H1 (cell line): ENCODE measurements at regions not wholly inside any gene's neighbourhood (a gene's known extent, or its start where the extent isn't known, plus 50 kb on each side); places are given as distances from the start of the nearest gene placed in this dataset.

Source experiments
- CTCF ChIA-PET: fragments of 300-600 bp; sonication (Branson Sonifier 250); formaldehyde crosslinking; loops from one replicate; lab custom pipeline; 2021; ENCODE audit not compliant: partially characterized antibody; lab: Charles Lee
- POLR2A ChIA-PET: fragments of 300-600 bp; sonication (Branson Sonifier 250); formaldehyde crosslinking; loops from one replicate; lab custom pipeline; 2021; ENCODE audit warnings: inconsistent platforms; ENCODE audit not compliant: partially characterized antibody; lab: Charles Lee
- DNase-seq, 2 experiments: peaks; one replicate each; pipeline versions ENCODE4 v3.0.0 to v3.0.0-alpha.2; 2010 to 2022; ENCODE audit warnings: low spot score in 2 of 2, low read depth in 1 of 2, mixed read lengths in 1 of 2
- FAIRE-seq: peaks from 2 replicates; lab custom pipeline; 2011; peaks lifted over from hg19 to GRCh38; lab: Jason Lieb, UNC
- H2AFZ ChIP-seq: 2 replicates; pipeline ENCODE4 v1.8.1; 2012; ENCODE audit warnings: low read length, inconsistent platforms
- H2AK5ac ChIP-seq: 2 replicates; pipeline ENCODE4 v1.6.1; 2013; ENCODE audit warnings: low read depth, low read length
- H2BK120ac ChIP-seq: replicated peaks from 2 replicates; pipeline ENCODE3; 2013; ENCODE audit warnings: low read depth, low read length, inconsistent platforms
- H2BK12ac ChIP-seq: 2 replicates; pipeline ENCODE4 v1.6.1; 2013; ENCODE audit warnings: low read depth, low read length
- H2BK15ac ChIP-seq: 2 replicates; pipeline ENCODE4 v1.6.1; 2013; ENCODE audit warnings: low read length
- H2BK20ac ChIP-seq: 2 replicates; pipeline ENCODE4 v1.6.1; 2013; ENCODE audit warnings: low read length
- H2BK5ac ChIP-seq: 2 replicates; pipeline ENCODE4 v1.6.1; 2013; ENCODE audit warnings: low read depth, low read length
- H3K14ac ChIP-seq: 2 replicates; pipeline ENCODE4 v1.6.1; 2013; ENCODE audit warnings: inconsistent platforms; ENCODE audit not compliant: insufficient read length
- H3K18ac ChIP-seq: 2 replicates; pipeline ENCODE4 v1.6.1; 2013; ENCODE audit warnings: low read length; ENCODE audit errors: extremely low read depth
- H3K23ac ChIP-seq: 2 replicates; pipeline ENCODE4 v1.6.1; 2013; ENCODE audit warnings: inconsistent platforms; ENCODE audit not compliant: insufficient read length
- H3K23me2 ChIP-seq: 2 replicates; pipeline ENCODE4 v1.6.1; 2013; ENCODE audit warnings: low read depth, low read length
- H3K27ac ChIP-seq: 2 replicates; pipeline ENCODE4 v1.6.1; 2011; ENCODE audit warnings: low read depth, low read length, inconsistent platforms
- H3K27me3 ChIP-seq, 4 experiments: replicated peaks in 1 of 4; 1 replicate in 1 of 4; 2 replicates in 3 of 4; pipeline versions ENCODE4 v1.6.1 to v1.8.1; 2011 to 2013; ENCODE audit warnings: low read length in 3 of 4, mild to moderate bottlenecking in 3 of 4, inconsistent platforms in 2 of 4, mixed read lengths in 2 of 4, moderate library complexity in 1 of 4; ENCODE audit not compliant: control insufficient read depth in 3 of 4, insufficient read depth in 3 of 4; ENCODE audit errors: extremely low read depth in 1 of 4
- H3K36me3 ChIP-seq, 4 experiments: 2 replicates each; pipeline versions ENCODE4 v1.6.1 to v1.8.1; 2011 to 2013; ENCODE audit warnings: mild to moderate bottlenecking in 4 of 4, low read length in 3 of 4, moderate library complexity in 2 of 4, control low read depth in 1 of 4, inconsistent platforms in 1 of 4; ENCODE audit not compliant: insufficient read depth in 4 of 4, control insufficient read depth in 2 of 4
- H3K4ac ChIP-seq: replicated peaks from 2 replicates; pipeline ENCODE3; 2013; ENCODE audit warnings: low read length, low read depth, mixed read lengths, inconsistent platforms; ENCODE audit not compliant: insufficient read length
- H3K4me1 ChIP-seq, 4 experiments: replicated peaks in 1 of 4; 1 replicate in 1 of 4; 2 replicates in 3 of 4; pipeline versions ENCODE4 v1.6.1 to v1.8.1; 2011 to 2013; ENCODE audit warnings: low read length in 3 of 4, inconsistent platforms in 2 of 4, mixed read lengths in 1 of 4; ENCODE audit not compliant: insufficient read depth in 4 of 4, control insufficient read depth in 3 of 4
- H3K4me2 ChIP-seq, 2 experiments: 2 replicates each; pipeline versions ENCODE4 v1.6.1 to v1.8.1; 2011 to 2013; ENCODE audit warnings: low read depth in 2 of 2, low read length in 2 of 2, control low read depth in 1 of 2, inconsistent platforms in 1 of 2, mild to moderate bottlenecking in 1 of 2; ENCODE audit not compliant: insufficient read depth in 1 of 2
- H3K4me3 ChIP-seq, 4 experiments: fragments of 200-600, 300-600 bp in 1 of 4; sonication (generic), shearing (Covaris generic), sonication (Bioruptor Twin) in 1 of 4; 2 replicates each; pipeline versions ENCODE4 v1.5.1 to v1.8.1; 2011 to 2016; ENCODE audit warnings: low read length in 4 of 4, low read depth in 3 of 4, control low read depth in 2 of 4, inconsistent platforms in 2 of 4, mild to moderate bottlenecking in 2 of 4, mixed read lengths in 1 of 4, moderate library complexity in 1 of 4; ENCODE audit not compliant: insufficient read depth in 2 of 4; ENCODE audit errors: extremely low read depth in 1 of 4
- H3K56ac ChIP-seq: replicated peaks from 2 replicates; pipeline ENCODE3; 2013; ENCODE audit warnings: low read depth, mild to moderate bottlenecking, mixed read lengths, low read length, inconsistent platforms; ENCODE audit not compliant: insufficient read length
- H3K79me1 ChIP-seq: 2 replicates; pipeline ENCODE4 v1.6.1; 2013; ENCODE audit warnings: low read depth, low read length, control low read depth
- H3K79me2 ChIP-seq, 2 experiments: 2 replicates each; pipeline versions ENCODE4 v1.6.1 to v1.8.1; 2012 to 2013; ENCODE audit warnings: low read length in 2 of 2, mild to moderate bottlenecking in 2 of 2, inconsistent platforms in 1 of 2; ENCODE audit not compliant: insufficient read depth in 2 of 2, control insufficient read depth in 1 of 2
- H3K9ac ChIP-seq, 4 experiments: replicated peaks in 1 of 4; 1 replicate in 1 of 4; 2 replicates in 3 of 4; pipeline versions ENCODE4 v1.6.1 to v1.8.1; 2011 to 2013; ENCODE audit warnings: low read depth in 3 of 4, low read length in 3 of 4, control low read depth in 2 of 4, mild to moderate bottlenecking in 2 of 4, moderate library complexity in 2 of 4, inconsistent platforms in 1 of 4; ENCODE audit errors: extremely low read depth in 1 of 4
- H3K9me3 ChIP-seq, 2 experiments: 2 replicates each; pipeline versions ENCODE4 v1.6.1 to v1.8.1; 2012 to 2013; ENCODE audit warnings: mild to moderate bottlenecking in 2 of 2, moderate library complexity in 2 of 2, control low read depth in 1 of 2, inconsistent platforms in 1 of 2, low read depth in 1 of 2, low read length in 1 of 2, mixed read lengths in 1 of 2; ENCODE audit not compliant: insufficient read depth in 2 of 2
- H4K20me1 ChIP-seq, 2 experiments: replicated peaks in 1 of 2; 2 replicates each; pipeline versions ENCODE3 to v1.8.1; 2011 to 2013; ENCODE audit warnings: inconsistent platforms in 2 of 2, low read length in 2 of 2, mild to moderate bottlenecking in 1 of 2; ENCODE audit not compliant: insufficient read depth in 2 of 2, control insufficient read depth in 1 of 2
- H4K5ac ChIP-seq: 2 replicates; pipeline ENCODE4 v1.6.1; 2013; ENCODE audit warnings: low read length, low read depth, mixed read lengths, inconsistent platforms; ENCODE audit not compliant: insufficient read length
- H4K8ac ChIP-seq: 2 replicates; pipeline ENCODE4 v1.8.0; 2013; ENCODE audit warnings: mild to moderate bottlenecking, moderate library complexity, low read length, inconsistent platforms; ENCODE audit not compliant: insufficient read depth; ENCODE audit errors: extremely low read depth
- H4K91ac ChIP-seq: replicated peaks from 2 replicates; pipeline ENCODE3; 2013; ENCODE audit warnings: low read length, mixed read lengths, inconsistent platforms; ENCODE audit not compliant: insufficient read length
- ASH2L ChIP-seq: fragments of 200-600, 300-600 bp; sonication (generic); IDR thresholded peaks from one replicate; pipeline ENCODE4 v1.7.1; 2017; ENCODE audit warnings: low read length
- ATF3 ChIP-seq: IDR thresholded peaks from 2 replicates; pipeline ENCODE4 v1.6.1; 2011; ENCODE audit warnings: low read depth, mild to moderate bottlenecking, low read length; ENCODE audit not compliant: insufficient read depth
- CHD2 ChIP-seq: IDR thresholded peaks from 2 replicates; pipeline ENCODE4 v1.6.1; 2012; ENCODE audit warnings: low read length, improper control_type of control experiment
- EGR1 ChIP-seq: IDR thresholded peaks from 2 replicates; pipeline ENCODE4 v1.6.1; 2011; ENCODE audit warnings: low read depth, low read length, borderline replicate concordance
- GABPA ChIP-seq: IDR thresholded peaks from 2 replicates; pipeline ENCODE4 v1.6.1; 2011; ENCODE audit warnings: mild to moderate bottlenecking, low read length, moderate library complexity, borderline replicate concordance; ENCODE audit not compliant: insufficient read depth
- GTF2F1 ChIP-seq: IDR thresholded peaks from 2 replicates; pipeline ENCODE4 v1.6.1; 2012; ENCODE audit warnings: low read depth, low read length, improper control_type of control experiment, borderline replicate concordance
- JUND ChIP-seq: IDR thresholded peaks from 2 replicates; pipeline ENCODE4 v1.6.1; 2011; ENCODE audit warnings: mild to moderate bottlenecking, improper control_type of control experiment, low read length
- KDM4A ChIP-seq: IDR thresholded peaks from one replicate; pipeline ENCODE4 v1.7.1; 2012; ENCODE audit warnings: low read depth, mild to moderate bottlenecking, moderate library complexity, low read length, inconsistent platforms; ENCODE audit not compliant: severe bottlenecking
- RAD21 ChIP-seq, 2 experiments: IDR thresholded peaks in 1 of 2; conservative IDR thresholded peaks in 1 of 2; 2 replicates each; pipeline ENCODE4 v1.6.1; 2011; ENCODE audit warnings: low read depth in 2 of 2, low read length in 2 of 2, improper control_type of control experiment in 1 of 2, inconsistent platforms in 1 of 2, mild to moderate bottlenecking in 1 of 2, moderate library complexity in 1 of 2
- RNF2 ChIP-seq: fragments of 200-900, 300-1000 bp; sonication (generic); IDR thresholded peaks from 2 replicates; pipeline ENCODE4 v1.7.1; 2016; ENCODE audit warnings: borderline replicate concordance, low read depth, mild to moderate bottlenecking, antibody characterized with exemption, low read length; ENCODE audit not compliant: poor library complexity, severe bottlenecking; ENCODE audit errors: missing control alignments
- SP2 ChIP-seq: IDR thresholded peaks from 2 replicates; pipeline ENCODE4 v1.6.1; 2012; ENCODE audit warnings: mild to moderate bottlenecking, low read length, inconsistent platforms
- SRF ChIP-seq: IDR thresholded peaks from 2 replicates; pipeline ENCODE4 v1.6.1; 2011; ENCODE audit warnings: mild to moderate bottlenecking, low read depth, low read length, moderate library complexity
- TCF12 ChIP-seq: IDR thresholded peaks from 2 replicates; pipeline ENCODE4 v1.6.1; 2011; ENCODE audit warnings: low read depth, mild to moderate bottlenecking, low read length
- ZNF274 ChIP-seq: IDR thresholded peaks from 2 replicates; pipeline ENCODE4 v1.7.0; 2012; ENCODE audit warnings: low read length, borderline replicate concordance; ENCODE audit errors: extremely low read depth

GRCh38 chr9:95645992-95646391, 129.2 kb upstream of the PTCH1 start:
- no peak overlapping the region for H4K8ac ChIP-seq
- no peak for TF ChIP-seq JUND
- TF ChIP-seq SP2, result no peak
- TF ChIP-seq RAD21 (IDR thresholded peaks at IDR 0.05 in 1 of 2, conservative IDR thresholded peaks at IDR 0.05 in 1 of 2; ENCODE audit: low read depth in 2 of 2, low read length in 2 of 2), result no peak
- TF ChIP-seq TCF12, result no peak
- TF ChIP-seq KDM4A, result no peak
- TF ChIP-seq ZNF274, result no peak
- TF ChIP-seq ATF3, result no peak
- no peak for TF ChIP-seq GABPA
- no peak for TF ChIP-seq ASH2L
- no peak for TF ChIP-seq GTF2F1
- no peak for TF ChIP-seq RNF2
- no peak for TF ChIP-seq SRF
- no peak for TF ChIP-seq CHD2
- TF ChIP-seq EGR1, result no peak

More at GRCh38 chr9:95645992-95646391, 129.2 kb upstream of the PTCH1 start:
- no peak overlapping the region for H4K91ac ChIP-seq
- no peak overlapping the region for H4K5ac ChIP-seq
- ChIA-PET POLR2A (no interaction called here), CTCF (interaction anchor here (1.1 kb wide), 1 partner anchor 41 kb away, joined by 6 read pairs; no protein-coding TSS in a partner anchor)
- H4K20me1 ChIP-seq, result no peaks in the 10 kb centered on the region
- no peaks in the 10 kb centered on the region for H3K36me3 ChIP-seq
- H2BK20ac ChIP-seq, result no peak overlapping the region
- no peak overlapping the region for H3K18ac ChIP-seq
- no peak overlapping the region for H3K4me2 ChIP-seq
- no peak overlapping the region for H3K56ac ChIP-seq
- no peaks in the 10 kb centered on the region for H3K79me1 ChIP-seq
- no peak for FAIRE-seq
- H2AFZ ChIP-seq, result no peak overlapping the region
- H2BK12ac ChIP-seq, result no peak overlapping the region
- no peak overlapping the region for H3K23ac ChIP-seq
- no peak for DNase-seq
- no peak overlapping the region for H2BK15ac ChIP-seq
- H3K4me1 ChIP-seq, result peaks cover 3 to 9% (median 7%) of the 10 kb centered on the region in 4 experiments; a peak in 6 of 7 replicates
- no peaks in the 10 kb centered on the region for H3K23me2 ChIP-seq
- no peak overlapping the region for H3K4me3 ChIP-seq
- H3K9me3 ChIP-seq, result 0 out of 4 replicates have a peak, but pooled peaks cover 0 to 2% of the 10 kb centered on the region in 2 experiments
- no peaks in the 10 kb centered on the region for H3K27me3 ChIP-seq
- H3K79me2 ChIP-seq, result no peaks in the 10 kb centered on the region
- H2BK120ac ChIP-seq, result no peak overlapping the region
- H2AK5ac ChIP-seq, result no peak overlapping the region
- no peak overlapping the region for H3K9ac ChIP-seq
- H3K14ac ChIP-seq, result no peak overlapping the region
- no peak overlapping the region for H3K4ac ChIP-seq
- H3K27ac ChIP-seq, result no peak overlapping the region
- H2BK5ac ChIP-seq, result no peak overlapping the region
